GM23338 (cell line): ENCODE measurements at regions not wholly inside any gene's neighbourhood (a gene's known extent, or its start where the extent isn't known, plus 50 kb on each side); places are given as distances from the start of the nearest gene placed in this dataset.

ENCODE experiments used
- ATAC-seq: fragments of 200-7000 bp; cut with Tn5 transposase; 3 replicates; pipeline ENCODE4 v1.9.1; 2020
- DNase-seq: peaks from one replicate; pipeline ENCODE4 v3.0.0-alpha.2; 2015; ENCODE audit warnings: low spot score
- H2AFZ ChIP-seq: fragments of 200-600 bp; sonication (generic); 2 replicates; pipeline ENCODE4 v1.8.0; 2016; ENCODE audit warnings: antibody characterized with exemption, mild to moderate bottlenecking, moderate library complexity
- H3F3A ChIP-seq: fragments of 200-600 bp; sonication (generic); replicated peaks from 2 replicates; pipeline ENCODE4 v1.8.0; 2017; ENCODE audit warnings: antibody characterized with exemption, mixed run types, low read depth
- H3K27ac ChIP-seq: fragments of 200-600 bp; sonication (generic); 2 replicates; pipeline ENCODE4 v1.6.1; 2016; ENCODE audit warnings: low read depth
- H3K27me3 ChIP-seq: fragments of 200-600 bp; sonication (generic); 2 replicates; pipeline ENCODE4 v1.8.0; 2016; ENCODE audit warnings: mild to moderate bottlenecking, mixed run types, moderate library complexity; ENCODE audit not compliant: insufficient read depth
- H3K36me3 ChIP-seq: fragments of 200-600 bp; sonication (generic); 2 replicates; pipeline ENCODE4 v1.8.0; 2016; ENCODE audit warnings: mild to moderate bottlenecking; ENCODE audit not compliant: insufficient read depth
- H3K4me1 ChIP-seq: fragments of 200-600 bp; sonication (generic); 2 replicates; pipeline ENCODE4 v1.8.0; 2016; ENCODE audit warnings: mild to moderate bottlenecking, moderate library complexity; ENCODE audit not compliant: insufficient read depth
- H3K4me2 ChIP-seq: fragments of 200-600 bp; sonication (generic); 2 replicates; pipeline ENCODE4 v1.7.1; 2017; ENCODE audit warnings: mixed run types
- H3K4me3 ChIP-seq: fragments of 200-600 bp; sonication (generic); 2 replicates; pipeline ENCODE4 v1.6.1; 2016; ENCODE audit warnings: mixed run types
- H3K79me2 ChIP-seq: fragments of 200-600 bp; sonication (generic); replicated peaks from 2 replicates; pipeline ENCODE4 v1.8.0; 2017; ENCODE audit warnings: mild to moderate bottlenecking; ENCODE audit not compliant: insufficient read depth
- H3K9me2 ChIP-seq: fragments of 200-600 bp; sonication (generic); 2 replicates; pipeline ENCODE4 v1.8.0; 2017; ENCODE audit not compliant: insufficient read depth
- H4K20me1 ChIP-seq: fragments of 200-600 bp; sonication (generic); replicated peaks from 2 replicates; pipeline ENCODE4 v1.8.0; 2017; ENCODE audit warnings: mild to moderate bottlenecking; ENCODE audit not compliant: insufficient read depth
- H3K27ac Mint-ChIP-seq: 2 replicates; pipeline ENCODE4 v1.8.0; 2020; ENCODE audit warnings: inconsistent platforms, mild to moderate bottlenecking, moderate library complexity, mixed read lengths
- H3K27me3 Mint-ChIP-seq: 3 replicates; pipeline ENCODE4 v1.8.0; 2022; ENCODE audit warnings: low read depth, mild to moderate bottlenecking, moderate library complexity, mixed read lengths, inconsistent platforms; ENCODE audit not compliant: insufficient read depth, poor library complexity
- H3K36me3 Mint-ChIP-seq: 3 replicates; pipeline ENCODE4 v1.8.0; 2021; ENCODE audit warnings: low read depth, mild to moderate bottlenecking, inconsistent platforms, moderate library complexity, mixed read lengths
- H3K4me1 Mint-ChIP-seq: 3 replicates; pipeline ENCODE4 v1.8.0; 2020; ENCODE audit warnings: mild to moderate bottlenecking, inconsistent platforms, mixed read lengths
- H3K4me3 Mint-ChIP-seq: 3 replicates; pipeline ENCODE4 v1.8.0; 2021; ENCODE audit warnings: moderate library complexity, mild to moderate bottlenecking, inconsistent platforms, mixed read lengths
- H3K9me3 Mint-ChIP-seq: 3 replicates; pipeline ENCODE4 v1.8.0; 2020; ENCODE audit warnings: moderate library complexity, mild to moderate bottlenecking, inconsistent platforms, mixed read lengths
- ETS1 ChIP-seq: IDR thresholded peaks from 2 replicates; pipeline ENCODE4 v1.6.1; 2016; ENCODE audit warnings: antibody characterized with exemption
- EZH2 ChIP-seq: fragments of 200-600 bp; sonication (generic); IDR thresholded peaks from one replicate; pipeline ENCODE4 v1.8.0; 2017; ENCODE audit warnings: antibody characterized with exemption, mild to moderate bottlenecking, low read depth; ENCODE audit not compliant: unreplicated experiment
- JUNB ChIP-seq: IDR thresholded peaks from one replicate; pipeline ENCODE4 v1.6.1; 2016; ENCODE audit warnings: antibody characterized with exemption; ENCODE audit not compliant: unreplicated experiment
- ZNF114 ChIP-seq: fragments of 250-450 bp; sonication (Bioruptor Pico); IDR thresholded peaks from 2 replicates; pipeline ENCODE4 v1.5.0; 2020; ENCODE audit warnings: mild to moderate bottlenecking, moderate library complexity
- ZNF462 ChIP-seq: fragments of 250-450 bp; sonication (Bioruptor Pico); IDR thresholded peaks from 2 replicates; pipeline ENCODE4 v1.5.0; 2020; ENCODE audit warnings: mild to moderate bottlenecking, moderate library complexity

- Mint-ChIP-seq H3K27ac (no peak overlapping the region), H3K27me3 (peaks cover 3% of the 10 kb centered on the region), H3K4me3 (no peak overlapping the region), H3K4me1 (peaks cover 27% of the 10 kb centered on the region), H3K9me3 (no peaks in the 10 kb centered on the region), H3K36me3 (no peaks in the 10 kb centered on the region)
- Histone ChIP-seq H2AFZ (no peak overlapping the region), H3K27ac (peak overlapping the region; percentile 20; the same call in 1 of the 2 replicates), H3K27me3 (no peaks in the 10 kb centered on the region), H3K79me2 (peaks cover 61% of the 10 kb centered on the region), H3K4me1 (peaks cover 17% of the 10 kb centered on the region), H3K9me2 (no peaks in the 10 kb centered on the region), H3K36me3 (no peaks in the 10 kb centered on the region), H3K4me3 (no peak overlapping the region), H4K20me1 (0 out of 2 replicates have a peak, but pooled peaks cover 9% of the 10 kb centered on the region), H3F3A (0 out of 2 replicates have a peak, but pooled peaks cover 4% of the 10 kb centered on the region), H3K4me2 (peak overlapping the region; percentile 35; the same call in 1 of the 2 replicates)
- DNase-seq = peak; percentile 35
- ATAC-seq = no peak; the same call in none of the 3 replicates
- no peak for TF ChIP-seq ETS1
- no peak for TF ChIP-seq EZH2
- no peak for TF ChIP-seq ZNF462 (CRISPR knock-in tag)
- no peak for TF ChIP-seq ZNF114 (CRISPR knock-in tag)
- TF ChIP-seq JUNB = no peak
Measured at GRCh38 chr9:130756037-130756436, 62.5 kb downstream of the EXOSC2 start.
